ENCODE measurements at regions not wholly inside any gene's neighbourhood (a gene's known extent, or its start where the extent isn't known, plus 50 kb on each side); places are given as distances from the start of the nearest gene placed in this dataset.

- Histone ChIP-seq H3K27me3 (no peaks in the 10 kb centered on the region), H3K27ac (no peak overlapping the region), H3K4me1 (no peaks in the 10 kb centered on the region), H3K36me3 (no peaks in the 10 kb centered on the region), H3K9me3 (no peaks in the 10 kb centered on the region), H3K4me3 (no peak overlapping the region)
- DNase-seq = no peak
- TF ChIP-seq, protein P1, sequence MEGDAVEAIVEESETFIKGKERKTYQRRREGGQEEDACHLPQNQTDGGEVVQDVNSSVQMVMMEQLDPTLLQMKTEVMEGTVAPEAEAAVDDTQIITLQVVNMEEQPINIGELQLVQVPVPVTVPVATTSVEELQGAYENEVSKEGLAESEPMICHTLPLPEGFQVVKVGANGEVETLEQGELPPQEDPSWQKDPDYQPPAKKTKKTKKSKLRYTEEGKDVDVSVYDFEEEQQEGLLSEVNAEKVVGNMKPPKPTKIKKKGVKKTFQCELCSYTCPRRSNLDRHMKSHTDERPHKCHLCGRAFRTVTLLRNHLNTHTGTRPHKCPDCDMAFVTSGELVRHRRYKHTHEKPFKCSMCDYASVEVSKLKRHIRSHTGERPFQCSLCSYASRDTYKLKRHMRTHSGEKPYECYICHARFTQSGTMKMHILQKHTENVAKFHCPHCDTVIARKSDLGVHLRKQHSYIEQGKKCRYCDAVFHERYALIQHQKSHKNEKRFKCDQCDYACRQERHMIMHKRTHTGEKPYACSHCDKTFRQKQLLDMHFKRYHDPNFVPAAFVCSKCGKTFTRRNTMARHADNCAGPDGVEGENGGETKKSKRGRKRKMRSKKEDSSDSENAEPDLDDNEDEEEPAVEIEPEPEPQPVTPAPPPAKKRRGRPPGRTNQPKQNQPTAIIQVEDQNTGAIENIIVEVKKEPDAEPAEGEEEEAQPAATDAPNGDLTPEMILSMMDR (IDR thresholded peaks at IDR 0.05) = no peak
- intact Hi-C loops (cut with DNase I; ENCODE audit: low total_unique reads) = no loop called here
These were observed 68.7 kb upstream of the ARHGEF3 start for GRCh38 chr3:56870436-56870835.

DNA sequence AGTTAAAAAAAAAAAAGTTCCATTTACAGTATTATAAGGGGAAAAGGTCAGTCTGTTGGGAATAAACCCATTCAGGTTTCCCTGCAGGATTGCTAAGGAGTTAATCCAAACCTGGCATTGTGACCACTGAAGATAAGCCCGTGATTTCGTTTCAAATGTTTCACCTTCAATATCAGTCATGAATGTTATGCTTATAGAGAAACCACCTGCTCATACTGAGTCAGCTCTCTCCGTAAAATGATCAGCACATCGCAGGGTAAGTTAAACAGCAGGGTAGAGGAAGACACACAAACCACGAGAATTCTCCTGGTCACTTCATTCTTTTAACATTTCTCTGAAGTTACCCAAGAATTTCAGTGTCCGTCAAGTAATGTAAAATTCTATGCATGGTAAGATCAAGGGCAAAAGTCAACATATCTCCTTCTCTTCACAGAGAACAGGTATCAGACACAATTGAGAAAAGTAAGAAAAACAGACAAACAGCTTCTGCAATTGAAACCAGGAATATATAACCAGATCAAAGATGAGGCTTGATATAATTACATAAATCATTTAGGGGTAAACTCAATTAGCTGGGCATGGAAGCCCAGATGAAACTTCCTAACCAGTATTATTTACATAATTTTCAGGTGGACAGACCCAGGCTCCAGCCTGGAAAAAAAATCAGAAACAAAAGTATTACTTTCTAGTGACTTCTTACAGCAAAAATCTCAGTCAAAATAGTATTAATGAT is 67.6 kb upstream of the ARHGEF3 start:
- no peak for DNase-seq
- no peaks in the 10 kb centered on the region for H3K4me1 ChIP-seq
- no peaks in the 10 kb centered on the region for H3K27me3 ChIP-seq
- no peaks in the 10 kb centered on the region for H3K36me3 ChIP-seq
- TF ChIP-seq, protein P1 (IDR thresholded peaks at IDR 0.05) = no peak
- H3K9me3 ChIP-seq = no peaks in the 10 kb centered on the region
- intact Hi-C loops (cut with DNase I; ENCODE audit: low total_unique reads) = no loop called here
- H3K27ac ChIP-seq = no peak overlapping the region
- no peak overlapping the region for H3K4me3 ChIP-seq

DNA sequence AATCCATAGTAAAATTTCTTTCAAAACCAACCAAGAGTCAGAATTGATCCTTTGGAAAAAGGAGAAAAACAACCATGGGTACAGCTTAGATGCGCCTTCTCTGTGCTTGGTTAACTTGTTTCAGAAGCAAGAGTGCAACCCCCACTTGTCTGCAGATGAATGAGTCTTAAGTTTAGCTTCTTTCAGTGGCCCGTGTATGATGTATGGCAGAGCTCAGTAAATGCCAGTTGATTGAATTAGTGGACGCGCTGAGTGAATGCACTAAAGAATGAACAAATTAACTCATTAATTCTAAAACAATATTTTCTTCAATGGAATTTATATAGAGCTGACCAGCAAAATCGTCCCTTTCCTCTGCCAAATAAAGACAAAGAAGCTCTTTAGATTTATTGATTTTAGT is 67.0 kb upstream of the ARHGEF3 start:
- H3K9me3 ChIP-seq = no peaks in the 10 kb centered on the region
- DNase-seq = no peak
- intact Hi-C loops (cut with DNase I; ENCODE audit: low total_unique reads) = no loop called here
- H3K27me3 ChIP-seq = no peaks in the 10 kb centered on the region
- TF ChIP-seq, protein P1 (IDR thresholded peaks at IDR 0.05) = no peak
- no peak overlapping the region for H3K4me3 ChIP-seq
- H3K27ac ChIP-seq = no peak overlapping the region
- H3K36me3 ChIP-seq = no peaks in the 10 kb centered on the region
- no peaks in the 10 kb centered on the region for H3K4me1 ChIP-seq

DNA sequence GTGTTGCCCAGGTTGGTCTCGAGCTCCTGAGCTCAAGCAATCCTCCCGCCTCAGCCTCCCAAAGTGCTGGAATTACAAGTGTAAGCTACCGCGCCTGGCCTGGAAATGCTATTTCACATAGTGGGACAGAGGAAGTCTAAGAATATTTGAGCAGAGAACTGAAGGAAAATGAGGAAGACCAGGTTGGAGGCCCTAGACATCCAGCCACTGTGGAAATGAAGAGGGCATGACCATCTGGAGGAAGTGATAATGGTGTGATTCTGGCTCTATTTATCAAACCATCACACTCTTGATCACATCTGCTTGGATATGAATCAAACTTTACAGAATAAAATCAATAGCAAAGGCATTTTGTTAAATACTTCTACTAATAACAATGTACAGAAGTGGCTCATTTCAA is 65.9 kb upstream of the ARHGEF3 start:
- Histone ChIP-seq H3K27ac (no peak overlapping the region), H3K9me3 (no peaks in the 10 kb centered on the region), H3K4me3 (no peak overlapping the region), H3K4me1 (peaks cover 0 to 3% (median 0%) of the 10 kb centered on the region in 4 donors), H3K27me3 (no peaks in the 10 kb centered on the region), H3K36me3 (no peaks in the 10 kb centered on the region)
- TF ChIP-seq, protein P1 (IDR thresholded peaks at IDR 0.05) = no peak
- DNase-seq = no peak
- intact Hi-C loops (cut with DNase I; ENCODE audit: low total_unique reads) = no loop called here

DNA sequence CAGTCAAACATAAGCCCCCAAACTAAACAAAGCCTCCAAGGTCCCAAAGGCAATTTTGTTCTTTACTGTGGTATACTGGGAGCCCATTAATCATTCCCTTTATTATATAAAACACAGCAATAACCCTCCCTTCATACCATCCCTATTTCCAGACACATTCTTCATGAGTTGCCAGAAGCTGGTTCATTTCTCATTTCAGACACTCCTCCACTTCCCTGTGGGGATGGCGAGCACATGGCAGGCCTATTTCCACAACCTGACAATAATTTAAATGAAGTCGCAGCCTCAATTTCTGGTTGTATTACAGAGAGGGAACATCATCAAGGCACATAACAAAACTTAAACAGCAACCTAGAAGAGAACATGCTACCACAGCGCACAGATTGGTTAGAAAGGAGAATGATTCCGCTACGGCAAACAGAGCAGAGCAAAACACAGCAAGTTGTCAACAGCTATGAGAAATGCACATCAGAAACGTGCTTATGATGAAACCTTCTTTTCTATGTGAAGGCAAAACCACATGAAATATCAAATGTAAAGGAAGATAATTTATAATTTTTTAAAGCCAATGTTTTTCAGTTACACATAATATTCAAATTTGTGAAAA is 63.3 kb upstream of the ARHGEF3 start:
- H3K27ac ChIP-seq = no peak overlapping the region
- no peak overlapping the region for H3K4me3 ChIP-seq
- TF ChIP-seq, protein P1 (IDR thresholded peaks at IDR 0.05) = no peak
- intact Hi-C loops (cut with DNase I; ENCODE audit: low total_unique reads) = no loop called here
- no peaks in the 10 kb centered on the region for H3K36me3 ChIP-seq
- H3K4me1 ChIP-seq = peaks cover 0 to 5% (median 0%) of the 10 kb centered on the region in 4 donors
- H3K9me3 ChIP-seq = no peaks in the 10 kb centered on the region
- DNase-seq = no peak
- no peaks in the 10 kb centered on the region for H3K27me3 ChIP-seq
